Esophagus squamous epithelium (tissue), 5 donors: ENCODE measurements at regions not wholly inside any gene's neighbourhood (a gene's known extent, or its start where the extent isn't known, plus 50 kb on each side); places are given as distances from the start of the nearest gene placed in this dataset.

Experiments
- DNase-seq: peaks from one replicate; lab custom pipeline; 2025; lab: John Stamatoyannopoulos, UW
- H3K27ac ChIP-seq, 4 donors: fragments of 200-600 bp; sonication (generic); one replicate each; pipeline ENCODE4 v1.5.1; 2016 to 2019; ENCODE audit warnings: mild to moderate bottlenecking in 1 of 4
- H3K27me3 ChIP-seq, 4 donors: fragments of 200-600 bp; sonication (generic); 1 replicate in 3 of 4; 2 replicates in 1 of 4; pipeline versions ENCODE4 v1.5.1 to v1.6.0; 2017 to 2021; ENCODE audit warnings: antibody characterized with exemption in 1 of 4
- H3K36me3 ChIP-seq, 3 donors: fragments of 200-600 bp; sonication (generic); one replicate each; pipeline ENCODE4 v1.5.1; 2016 to 2019
- H3K4me1 ChIP-seq, 3 donors: fragments of 200-600 bp; sonication (generic); one replicate each; pipeline ENCODE4 v1.5.1; 2017 to 2019
- H3K4me3 ChIP-seq, 4 donors: fragments of 200-600 bp; sonication (generic); 1 replicate in 3 of 4; 2 replicates in 1 of 4; pipeline ENCODE4 v1.5.1; 2016 to 2019; ENCODE audit warnings: mild to moderate bottlenecking in 2 of 4, moderate library complexity in 1 of 4
- H3K9me3 ChIP-seq, 3 donors: fragments of 200-600 bp; sonication (generic); one replicate each; pipeline ENCODE4 v1.5.1; 2016 to 2019
- POLR2A ChIP-seq, 4 donors: fragments of 450-650 bp; IDR thresholded peaks; one replicate each; pipeline ENCODE4 v1.6.1; 2017; ENCODE audit warnings: antibody characterized with exemption in 4 of 4, mild to moderate bottlenecking in 4 of 4, moderate library complexity in 3 of 4
- WGBS, 2 donors: methylation state at CpG; one replicate each; pipeline ENCODE4 v1.1.5; 2018; 5-methylcytosine and 5-hydroxymethylcytosine counted together
- intact Hi-C: fragments of 100-400 bp; cut with DNase I; formaldehyde crosslinking; loops from one replicate; pipeline ENCODE4 v1.15.0; 2022
- TF ChIP-seq, protein P1 (sequence below), 6 experiments: fragments of 450-650 bp in 4 of 6; fragments of 200-600 bp in 2 of 6; sonication (generic) in 2 of 6; IDR thresholded peaks; one replicate each; pipeline ENCODE4 v1.5.1; 2016 to 2019; ENCODE audit warnings: antibody characterized with exemption in 6 of 6, mild to moderate bottlenecking in 4 of 6, moderate library complexity in 4 of 6
- donor health status: DM: yes; HTN: yes; CAD: no.

DNA sequence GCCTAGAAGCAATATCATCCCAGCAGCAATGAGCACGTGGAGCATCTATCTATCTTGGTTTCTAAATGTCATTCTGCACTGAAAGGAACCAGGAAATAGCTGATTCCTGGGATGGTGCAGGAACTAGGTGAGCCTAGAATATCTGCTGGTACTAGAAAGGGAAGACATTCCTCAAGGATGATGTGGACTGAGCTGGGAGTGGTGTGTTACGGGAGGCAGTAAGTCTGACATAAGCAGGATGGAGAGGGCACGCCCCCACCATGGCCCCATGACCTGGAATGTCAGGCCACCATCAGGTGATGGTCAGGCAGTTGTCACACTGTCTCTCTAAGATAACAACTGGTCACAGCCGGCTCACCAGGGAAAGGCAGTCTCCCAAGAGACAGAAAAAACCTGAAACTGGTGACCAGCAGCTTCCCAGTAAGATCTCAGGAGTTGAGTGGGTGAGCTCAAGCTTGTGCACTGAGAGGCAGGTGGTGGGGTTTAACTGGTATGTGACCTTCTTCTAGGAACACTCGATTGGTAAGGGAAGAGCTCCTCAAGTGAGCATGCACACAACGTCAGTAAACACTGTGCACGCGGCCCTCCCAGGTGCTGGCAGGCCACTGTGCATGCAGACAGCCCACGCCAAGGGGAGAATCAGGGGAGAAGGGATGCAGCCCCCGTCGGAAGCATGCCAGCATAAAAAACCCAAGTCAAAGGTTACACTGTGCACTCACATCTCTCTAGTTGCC is 148.7 kb downstream of the ADSS2 start:
- H3K9me3 ChIP-seq = no peaks in the 10 kb centered on the region
- no peaks in the 10 kb centered on the region for H3K36me3 ChIP-seq
- no peak overlapping the region for H3K27ac ChIP-seq
- H3K27me3 ChIP-seq = no peaks in the 10 kb centered on the region
- no peak overlapping the region for H3K4me3 ChIP-seq
- WGBS, 2 donors = 67 to 72% methylated on average over 8 to 9 of the region's 11 CpGs
- no peak for DNase-seq
- H3K4me1 ChIP-seq = peaks cover 0 to 40% (median 22%) of the 10 kb centered on the region in 3 donors
- intact Hi-C loops = loop anchor here (10.0 kb wide), 1 partner anchor 152 kb away; the partner anchor contains the start of gene ADSS2
- TF ChIP-seq POLR2A (IDR thresholded peaks at IDR 0.05) = no peak
- TF ChIP-seq, protein P1, sequence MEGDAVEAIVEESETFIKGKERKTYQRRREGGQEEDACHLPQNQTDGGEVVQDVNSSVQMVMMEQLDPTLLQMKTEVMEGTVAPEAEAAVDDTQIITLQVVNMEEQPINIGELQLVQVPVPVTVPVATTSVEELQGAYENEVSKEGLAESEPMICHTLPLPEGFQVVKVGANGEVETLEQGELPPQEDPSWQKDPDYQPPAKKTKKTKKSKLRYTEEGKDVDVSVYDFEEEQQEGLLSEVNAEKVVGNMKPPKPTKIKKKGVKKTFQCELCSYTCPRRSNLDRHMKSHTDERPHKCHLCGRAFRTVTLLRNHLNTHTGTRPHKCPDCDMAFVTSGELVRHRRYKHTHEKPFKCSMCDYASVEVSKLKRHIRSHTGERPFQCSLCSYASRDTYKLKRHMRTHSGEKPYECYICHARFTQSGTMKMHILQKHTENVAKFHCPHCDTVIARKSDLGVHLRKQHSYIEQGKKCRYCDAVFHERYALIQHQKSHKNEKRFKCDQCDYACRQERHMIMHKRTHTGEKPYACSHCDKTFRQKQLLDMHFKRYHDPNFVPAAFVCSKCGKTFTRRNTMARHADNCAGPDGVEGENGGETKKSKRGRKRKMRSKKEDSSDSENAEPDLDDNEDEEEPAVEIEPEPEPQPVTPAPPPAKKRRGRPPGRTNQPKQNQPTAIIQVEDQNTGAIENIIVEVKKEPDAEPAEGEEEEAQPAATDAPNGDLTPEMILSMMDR (IDR thresholded peaks at IDR 0.05) = no peak

DNA sequence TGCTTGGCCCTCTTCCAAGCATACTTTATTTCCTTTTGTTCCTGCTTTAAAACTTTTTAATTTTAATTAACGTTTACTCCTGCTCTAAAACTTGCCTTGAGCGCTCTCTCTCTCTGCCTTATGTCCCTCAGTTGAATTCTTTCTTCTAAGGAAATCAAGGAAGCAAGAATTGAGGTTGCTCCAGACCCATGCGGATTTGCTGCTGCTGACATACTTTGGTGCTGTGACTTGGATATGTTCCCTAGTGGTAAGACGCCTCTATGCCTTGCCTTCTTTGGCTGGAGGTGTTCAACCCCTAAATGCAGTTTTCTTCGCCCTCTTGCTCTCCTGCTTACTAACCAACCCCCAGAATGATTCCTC is 148.1 kb downstream of the ADSS2 start:
- DNase-seq = no peak
- no peaks in the 10 kb centered on the region for H3K9me3 ChIP-seq
- peak overlapping the region in 2 of 4 donors; percentile 33 to 74 for H3K27ac ChIP-seq
- intact Hi-C loops = loop anchor here (10.0 kb wide), 1 partner anchor 151 kb away; the partner anchor contains the start of gene ADSS2
- 59 to 65% methylated on average over 5 of the region's 5 CpGs for WGBS, 2 donors
- H3K27me3 ChIP-seq = no peaks in the 10 kb centered on the region
- no peak overlapping the region for H3K4me3 ChIP-seq
- H3K36me3 ChIP-seq = no peaks in the 10 kb centered on the region
- H3K4me1 ChIP-seq = peaks cover 0 to 40% (median 22%) of the 10 kb centered on the region in 3 donors
- no peak for TF ChIP-seq POLR2A (IDR thresholded peaks at IDR 0.05)
- TF ChIP-seq, protein P1 (IDR thresholded peaks at IDR 0.05) = no peak

DNA sequence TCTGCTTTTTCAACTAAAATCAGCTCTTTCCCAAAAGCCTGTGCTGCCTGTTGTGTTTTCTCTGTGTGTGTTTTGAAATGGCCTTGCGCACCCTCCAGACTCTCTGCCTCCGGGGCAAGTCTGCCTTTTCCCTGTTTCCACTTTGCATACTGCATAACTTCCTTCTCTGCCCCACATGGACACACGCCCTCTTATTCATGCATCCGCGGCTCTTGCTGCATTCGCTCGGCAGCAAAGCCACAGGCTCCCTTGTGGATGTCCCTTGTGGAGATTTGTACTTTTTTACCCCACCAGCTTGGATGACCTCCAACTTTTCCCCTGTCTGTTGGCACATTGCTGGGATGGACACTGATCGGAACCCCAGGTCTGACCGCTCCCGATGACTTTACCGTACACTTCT is 147.6 kb downstream of the ADSS2 start:
- no peak overlapping the region for H3K4me3 ChIP-seq

DNA sequence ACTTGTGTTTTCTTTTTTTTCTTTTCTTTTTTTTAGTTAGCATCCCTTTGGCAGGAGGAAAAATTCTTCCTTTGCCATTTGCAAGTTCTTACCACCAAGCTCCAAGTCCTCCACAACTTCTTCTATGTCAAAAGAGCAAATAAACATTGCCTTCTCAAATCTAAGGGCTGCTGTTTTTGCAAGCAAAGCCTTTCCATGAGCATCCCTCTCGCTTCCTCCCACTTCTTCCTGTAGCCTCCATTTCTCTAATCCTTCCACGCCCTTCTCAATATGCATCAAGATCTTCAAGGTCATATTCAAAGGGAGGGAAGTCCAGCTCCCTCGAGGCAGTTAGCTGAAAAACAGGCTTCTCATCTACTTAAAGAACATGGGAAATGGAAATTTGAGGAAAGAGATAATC is 147.1 kb downstream of the ADSS2 start:
- Histone ChIP-seq H3K36me3 (no peaks in the 10 kb centered on the region), H3K27ac (no peak overlapping the region), H3K4me3 (no peak overlapping the region), H3K9me3 (no peaks in the 10 kb centered on the region), H3K27me3 (no peaks in the 10 kb centered on the region), H3K4me1 (peaks cover 0 to 31% (median 18%) of the 10 kb centered on the region in 3 donors)
- TF ChIP-seq, protein P1 (IDR thresholded peaks at IDR 0.05) = no peak
- TF ChIP-seq POLR2A (IDR thresholded peaks at IDR 0.05) = no peak
- intact Hi-C loops = loop anchor here (10.0 kb wide), 1 partner anchor 150 kb away; the partner anchor contains the start of gene ADSS2
- 64 to 80% methylated on average over 2 to 3 of the region's 3 CpGs for WGBS, 2 donors
- no peak for DNase-seq

More for the DNA sequence above, 147.6 kb downstream of the ADSS2 start:
- peak overlapping the region in 2 of 4 donors; percentile 33 to 74 for H3K27ac ChIP-seq
- intact Hi-C loops = loop anchor here (10.0 kb wide), 1 partner anchor 151 kb away; the partner anchor contains the start of gene ADSS2
- no peaks in the 10 kb centered on the region for H3K9me3 ChIP-seq
- no peaks in the 10 kb centered on the region for H3K36me3 ChIP-seq
- peaks cover 0 to 36% (median 21%) of the 10 kb centered on the region in 3 donors for H3K4me1 ChIP-seq
- DNase-seq = no peak
- H3K27me3 ChIP-seq = no peaks in the 10 kb centered on the region
- no peak for TF ChIP-seq POLR2A (IDR thresholded peaks at IDR 0.05)
- TF ChIP-seq, protein P1 (IDR thresholded peaks at IDR 0.05) = no peak
- 65 to 67% methylated on average over 11 of the region's 11 CpGs for WGBS, 2 donors

DNA sequence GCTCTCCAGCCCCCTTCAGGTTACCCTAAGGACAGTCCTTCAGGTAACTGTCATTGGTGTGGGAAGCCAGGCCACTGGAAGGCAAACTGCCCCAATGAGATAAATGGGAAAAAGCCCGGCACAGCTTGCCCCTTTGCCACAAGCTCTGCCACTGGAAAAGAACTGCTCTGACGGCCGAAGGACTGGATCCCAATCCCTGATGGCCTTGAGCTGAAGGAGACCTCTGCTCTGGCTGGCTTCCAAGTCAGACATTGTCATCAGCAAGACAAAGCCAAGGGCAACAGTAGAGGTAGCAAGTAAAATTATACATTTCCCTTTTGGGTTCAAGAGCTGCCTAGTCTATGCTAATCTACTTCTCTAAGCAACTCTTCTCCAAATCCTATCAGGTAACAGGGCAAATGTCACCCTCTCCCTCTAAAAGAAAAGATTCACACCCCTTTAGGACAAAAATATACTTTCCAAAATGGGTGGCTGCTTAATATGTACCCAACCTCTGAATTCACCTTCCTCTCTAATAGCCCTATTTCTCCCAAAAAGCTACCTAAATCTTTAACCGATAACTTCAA is 145.8 kb downstream of the ADSS2 start:
- TF ChIP-seq POLR2A (IDR thresholded peaks at IDR 0.05) = no peak
- TF ChIP-seq, protein P1 (IDR thresholded peaks at IDR 0.05) = no peak
- Histone ChIP-seq H3K27me3 (no peaks in the 10 kb centered on the region), H3K9me3 (no peaks in the 10 kb centered on the region), H3K27ac (no peak overlapping the region), H3K4me1 (peaks cover 0 to 22% (median 14%) of the 10 kb centered on the region in 3 donors), H3K4me3 (no peak overlapping the region), H3K36me3 (no peaks in the 10 kb centered on the region)
- no peak for DNase-seq
- intact Hi-C loops = loop anchor here (10.0 kb wide), 1 partner anchor 149 kb away; the partner anchor contains the start of gene ADSS2
- 91 to 96% methylated on average over 3 to 4 of the region's 4 CpGs for WGBS, 2 donors
